ENCODE measurements at regions not wholly inside any gene's neighbourhood (a gene's known extent, or its start where the extent isn't known, plus 50 kb on each side); places are given as distances from the start of the nearest gene placed in this dataset.
"Not testable (repeated sequence)": the region's sequence is repeated elsewhere in the genome, so short reads cannot be mapped to it uniquely, and the experiment has no call there.

- H3K4me1 Mint-ChIP-seq: peaks cover 5% of the 10 kb centered on the region
- ATAC-seq (no peak), DNase-seq (no peak)
- peaks cover 18% of the 10 kb centered on the region for H3K27me3 Mint-ChIP-seq
- H3K9me3 ChIP-seq (ENCODE audit: control insufficient read depth, low read length, poor library complexity, severe bottlenecking): no peaks in the 10 kb centered on the region
- H3K4me3 Mint-ChIP-seq: no peak overlapping the region
- no peaks in the 10 kb centered on the region for H3K36me3 Mint-ChIP-seq (ENCODE audit: low read depth)
- no peak overlapping the region for H3K27ac Mint-ChIP-seq
These were observed 76.2 kb downstream of the PTTG1 start for GRCh38 chr5:160497878-160498277.

- not testable (repeated sequence) for H3K4me3 Mint-ChIP-seq; H3K27ac Mint-ChIP-seq; H3K4me1 Mint-ChIP-seq; ATAC-seq; H3K9me3 ChIP-seq (ENCODE audit: control insufficient read depth, low read length, poor library complexity, severe bottlenecking); DNase-seq; H3K36me3 Mint-ChIP-seq (ENCODE audit: low read depth)
- H3K27me3 Mint-ChIP-seq: peaks cover 18% of the 10 kb centered on the region
These were observed 76.9 kb downstream of the PTTG1 start for GRCh38 chr5:160498441-160499043.

GRCh38 chr5:160500786-160501779, 79.4 kb downstream of the PTTG1 start:
- Mint-ChIP-seq H3K36me3 (ENCODE audit: low read depth) (no peaks in the 10 kb centered on the region), H3K4me3 (no peak overlapping the region), H3K27me3 (peaks cover 14% of the 10 kb centered on the region)

GRCh38 chr5:160504906-160505305, 83.3 kb downstream of the PTTG1 start:
- Mint-ChIP-seq H3K27ac (peak overlapping the region; percentile 96), H3K36me3 (ENCODE audit: low read depth) (no peaks in the 10 kb centered on the region), H3K4me1 (peaks cover 30% of the 10 kb centered on the region), H3K27me3 (peaks cover 6% of the 10 kb centered on the region), H3K4me3 (no peak overlapping the region)
- H3K9me3 ChIP-seq (ENCODE audit: control insufficient read depth, low read length, poor library complexity, severe bottlenecking): no peaks in the 10 kb centered on the region
- DNase-seq: no peak
- no peak for ATAC-seq

More at GRCh38 chr5:160500786-160501779, 79.4 kb downstream of the PTTG1 start:
- no peak for DNase-seq
- no peaks in the 10 kb centered on the region for H3K9me3 ChIP-seq (ENCODE audit: control insufficient read depth, low read length, poor library complexity, severe bottlenecking)
- H3K27ac Mint-ChIP-seq: no peak overlapping the region
- no peak for ATAC-seq
- peaks cover 12% of the 10 kb centered on the region for H3K4me1 Mint-ChIP-seq

- ATAC-seq: peak; percentile 89
- no peaks in the 10 kb centered on the region for H3K36me3 Mint-ChIP-seq (ENCODE audit: low read depth)
- peak overlapping the region; percentile 56 for H3K4me3 Mint-ChIP-seq
These were observed 84.7 kb downstream of the PTTG1 start for GRCh38 chr5:160506006-160507004.

GRCh38 chr5:160507221-160507721, 85.6 kb downstream of the PTTG1 start:
- Mint-ChIP-seq H3K4me3 (peak overlapping the region; percentile 56), H3K27ac (peak overlapping the region; percentile 96), H3K4me1 (peaks cover 31% of the 10 kb centered on the region), H3K27me3 (peaks cover 22% of the 10 kb centered on the region), H3K36me3 (ENCODE audit: low read depth) (peaks cover 1% of the 10 kb centered on the region)
- H3K9me3 ChIP-seq (ENCODE audit: control insufficient read depth, low read length, poor library complexity, severe bottlenecking): no peaks in the 10 kb centered on the region
- peak; percentile 22 for ATAC-seq
- DNase-seq: no peak

More at GRCh38 chr5:160506006-160507004, 84.7 kb downstream of the PTTG1 start:
- Mint-ChIP-seq H3K27ac (peak overlapping the region; percentile 96), H3K27me3 (peaks cover 16% of the 10 kb centered on the region), H3K4me1 (peaks cover 30% of the 10 kb centered on the region)
- no peaks in the 10 kb centered on the region for H3K9me3 ChIP-seq (ENCODE audit: control insufficient read depth, low read length, poor library complexity, severe bottlenecking)
- peak; percentile 54 to 69 (median 68) for DNase-seq

GRCh38 chr5:160508780-160509361, 87.2 kb downstream of the PTTG1 start:
- DNase-seq: peak; percentile 28 to 53 (median 30)
- peak overlapping the region; percentile 61 for H3K4me3 Mint-ChIP-seq
- H3K36me3 Mint-ChIP-seq (ENCODE audit: low read depth): peaks cover 3% of the 10 kb centered on the region
- H3K27me3 Mint-ChIP-seq: peaks cover 27% of the 10 kb centered on the region
- peaks cover 30% of the 10 kb centered on the region for H3K4me1 Mint-ChIP-seq
- H3K27ac Mint-ChIP-seq: peak overlapping the region; percentile 96
- no peaks in the 10 kb centered on the region for H3K9me3 ChIP-seq (ENCODE audit: control insufficient read depth, low read length, poor library complexity, severe bottlenecking)
- peak; percentile 71 for ATAC-seq

- Mint-ChIP-seq H3K27me3 (peaks cover 31% of the 10 kb centered on the region), H3K27ac (no peak overlapping the region), H3K36me3 (ENCODE audit: low read depth) (peaks cover 5% of the 10 kb centered on the region), H3K4me3 (no peak overlapping the region), H3K4me1 (peaks cover 18% of the 10 kb centered on the region)
- H3K9me3 ChIP-seq (ENCODE audit: control insufficient read depth, low read length, poor library complexity, severe bottlenecking): no peaks in the 10 kb centered on the region
- DNase-seq (no peak), ATAC-seq (no peak)
These were observed 89.8 kb downstream of the PTTG1 start for GRCh38 chr5:160511280-160511929.
